ENCODE measurements at regions not wholly inside any gene's neighbourhood (a gene's known extent, or its start where the extent isn't known, plus 50 kb on each side); places are given as distances from the start of the nearest gene placed in this dataset.

DNA sequence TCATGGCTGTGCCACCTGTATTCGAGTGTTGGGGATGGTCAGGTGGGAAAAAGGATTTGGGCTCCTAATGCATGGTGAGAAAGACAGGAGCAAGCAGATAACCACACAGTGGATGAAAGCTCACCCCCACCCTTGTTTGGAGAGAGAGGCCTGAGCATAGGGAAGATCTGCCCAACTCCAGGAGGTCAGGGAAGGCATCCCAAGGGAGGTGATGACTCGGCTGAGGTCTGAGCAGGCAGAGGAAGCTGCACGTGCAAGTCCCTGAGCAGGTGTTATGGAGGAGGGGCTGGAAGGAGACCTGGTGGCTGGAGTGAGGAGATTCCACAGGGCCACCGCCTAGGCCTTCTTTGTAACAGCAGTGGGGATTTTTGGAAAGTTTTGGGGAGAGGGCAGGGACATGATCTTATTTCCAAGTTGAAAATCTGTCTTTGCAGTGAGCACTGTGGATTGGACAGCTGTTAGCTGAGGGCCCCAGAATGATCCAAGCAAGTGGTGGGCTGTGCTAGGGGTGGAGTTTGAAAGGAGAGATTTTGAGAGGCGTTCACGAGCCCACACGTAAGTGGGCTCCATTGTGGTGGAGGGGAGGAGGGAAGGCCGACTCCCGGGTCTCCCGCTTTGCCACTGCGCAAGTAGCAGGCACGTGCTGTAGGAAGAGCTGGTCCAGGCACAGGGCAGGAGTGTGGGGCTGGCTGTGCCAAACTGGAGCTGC is 228.5 kb downstream of the GLI2 start:
- in situ Hi-C loops (cut with HindIII; ENCODE audit: extremely low pct_ligation_motif_present, low pct_unique_long_range_greater_than_20kb) (no loop called here), intact Hi-C loops (cut with micrococcal nuclease; ENCODE audit: unreplicated experiment) (no loop called here)
- POLR2A ChIA-PET, result no interaction called here

More for the DNA sequence above, 228.5 kb downstream of the GLI2 start:
- H3K36me3 ChIP-seq (replicated peaks in 1 of 2; ENCODE audit: control insufficient read depth in 1 of 2, insufficient read depth in 2 of 2, low read length in 2 of 2), result no peaks in the 10 kb centered on the region
- H2AFZ ChIP-seq (ENCODE audit: low read length), result no peak overlapping the region
- no peak overlapping the region for H3K4me2 ChIP-seq (ENCODE audit: low read depth, low read length)
- H3K4me1 ChIP-seq (ENCODE audit: insufficient read depth, low read length), result no peaks in the 10 kb centered on the region
- H3K27me3 ChIP-seq (ENCODE audit: control insufficient read depth in 1 of 2, insufficient read depth in 2 of 2, low read length in 2 of 2), result peaks cover 7 to 75% of the 10 kb centered on the region in 2 experiments
- H3K9ac ChIP-seq (ENCODE audit: insufficient read depth, low read depth, low read length), result no peak overlapping the region
- 14% methylated on average over 9 of the region's 12 CpGs for WGBS (ENCODE audit: low lambda C conversion rate)
- BruUV-seq (replicated peaks), result no TSS peak
- no peaks in the 10 kb centered on the region for H3K79me2 ChIP-seq (ENCODE audit: insufficient read depth, low read length)
- no peak overlapping the region for H3K4me3 ChIP-seq (replicated peaks in 1 of 3; ENCODE audit: insufficient read depth in 1 of 3, low read depth in 2 of 3, low read length in 3 of 3)
- DNase-seq (ENCODE audit: low spot score) (no peak), ATAC-seq (no peak), FAIRE-seq (no peak)
- H3K9me3 ChIP-seq (ENCODE audit: low read length), result no peaks in the 10 kb centered on the region
- H4K20me1 ChIP-seq (ENCODE audit: insufficient read depth, low read length), result no peaks in the 10 kb centered on the region
- CTCF ChIA-PET (ENCODE audit: low intra/inter-chr PET ratio, low total read pairs), result no interaction called here
- TF ChIP-seq, protein P1, sequence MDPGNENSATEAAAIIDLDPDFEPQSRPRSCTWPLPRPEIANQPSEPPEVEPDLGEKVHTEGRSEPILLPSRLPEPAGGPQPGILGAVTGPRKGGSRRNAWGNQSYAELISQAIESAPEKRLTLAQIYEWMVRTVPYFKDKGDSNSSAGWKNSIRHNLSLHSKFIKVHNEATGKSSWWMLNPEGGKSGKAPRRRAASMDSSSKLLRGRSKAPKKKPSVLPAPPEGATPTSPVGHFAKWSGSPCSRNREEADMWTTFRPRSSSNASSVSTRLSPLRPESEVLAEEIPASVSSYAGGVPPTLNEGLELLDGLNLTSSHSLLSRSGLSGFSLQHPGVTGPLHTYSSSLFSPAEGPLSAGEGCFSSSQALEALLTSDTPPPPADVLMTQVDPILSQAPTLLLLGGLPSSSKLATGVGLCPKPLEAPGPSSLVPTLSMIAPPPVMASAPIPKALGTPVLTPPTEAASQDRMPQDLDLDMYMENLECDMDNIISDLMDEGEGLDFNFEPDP (CRISPR knock-in tag; conservative IDR thresholded peaks at IDR 0.05), result no peak
- TF ChIP-seq ATRX (CRISPR knock-in tag; IDR thresholded peaks at IDR 0.05; ENCODE audit: borderline replicate concordance) (no peak), FOXO1 (CRISPR knock-in tag; IDR thresholded peaks at IDR 0.05) (no peak), EP300 (IDR thresholded peaks at IDR 0.05; ENCODE audit: low read depth in 2 of 2, low read length in 2 of 2) (no peak), EP300 (CRISPR knock-in tag; IDR thresholded peaks at IDR 0.05; ENCODE audit: borderline replicate concordance) (no peak), RARG (CRISPR knock-in tag; IDR thresholded peaks at IDR 0.05; ENCODE audit: low read depth) (no peak)
- TF ChIP-seq, protein P2, sequence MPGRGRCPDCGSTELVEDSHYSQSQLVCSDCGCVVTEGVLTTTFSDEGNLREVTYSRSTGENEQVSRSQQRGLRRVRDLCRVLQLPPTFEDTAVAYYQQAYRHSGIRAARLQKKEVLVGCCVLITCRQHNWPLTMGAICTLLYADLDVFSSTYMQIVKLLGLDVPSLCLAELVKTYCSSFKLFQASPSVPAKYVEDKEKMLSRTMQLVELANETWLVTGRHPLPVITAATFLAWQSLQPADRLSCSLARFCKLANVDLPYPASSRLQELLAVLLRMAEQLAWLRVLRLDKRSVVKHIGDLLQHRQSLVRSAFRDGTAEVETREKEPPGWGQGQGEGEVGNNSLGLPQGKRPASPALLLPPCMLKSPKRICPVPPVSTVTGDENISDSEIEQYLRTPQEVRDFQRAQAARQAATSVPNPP (CRISPR knock-in tag; IDR thresholded peaks at IDR 0.05), result no peak
- H3K27ac ChIP-seq (ENCODE audit: extremely low read length, insufficient read depth, low read length), result no peak overlapping the region

All from HepG2 (cell line).